B cell (primary cell): ENCODE measurements at regions not wholly inside any gene's neighbourhood (a gene's known extent, or its start where the extent isn't known, plus 50 kb on each side); places are given as distances from the start of the nearest gene placed in this dataset.

Source experiments
- ATAC-seq: fragments of 200-7000 bp; cut with Tn5 transposase; one replicate; pipeline ENCODE4 v1.10.0; 2021; ENCODE audit warnings: low read depth, mild to moderate bottlenecking, moderate number of reproducible peaks, moderate library complexity
- CTCF ChIA-PET: fragments of 350-600 bp; sonication (Branson Sonifier 250); formaldehyde crosslinking; loops from one replicate; lab custom pipeline; 2021; ENCODE audit warnings: antibody characterized with exemption, inconsistent platforms; lab: Charles Lee
- POLR2A ChIA-PET: fragments of 350-600 bp; sonication (Branson Sonifier 250); formaldehyde crosslinking; loops from one replicate; lab custom pipeline; 2021; ENCODE audit warnings: antibody characterized with exemption; lab: Charles Lee
- DNase-seq: peaks from one replicate; pipeline ENCODE4 v3.0.0; 2013
- H2AFZ ChIP-seq: 2 replicates; pipeline ENCODE4 v1.6.1; 2012; ENCODE audit warnings: mild to moderate bottlenecking, low read depth, low read length; ENCODE audit not compliant: insufficient read depth, poor library complexity, severe bottlenecking
- H3K27ac ChIP-seq, 2 donors: 1 replicate in 1 of 2; 2 replicates in 1 of 2; pipeline ENCODE4 v1.5.1; 2012 to 2013; ENCODE audit warnings: low read length in 2 of 2, mild to moderate bottlenecking in 2 of 2, moderate library complexity in 1 of 2
- H3K27me3 ChIP-seq, 4 experiments: fragments of 200-600 bp in 1 of 4; sonication (generic) in 1 of 4; replicated peaks in 1 of 4; 1 replicate in 2 of 4; 2 replicates in 2 of 4; pipeline versions ENCODE4 v1.6.1 to v1.7.0; 2013 to 2016; ENCODE audit warnings: low read length in 3 of 4, mild to moderate bottlenecking in 2 of 4, mixed read lengths in 1 of 4, moderate library complexity in 1 of 4; ENCODE audit not compliant: insufficient read depth in 4 of 4, control insufficient read depth in 3 of 4; ENCODE audit errors: control extremely low read depth in 1 of 4
- H3K36me3 ChIP-seq, 2 experiments: replicated peaks in 1 of 2; 1 replicate in 1 of 2; 2 replicates in 1 of 2; pipeline versions ENCODE4 v1.6.1 to v1.7.1; 2013; ENCODE audit warnings: low read length in 1 of 2; ENCODE audit not compliant: insufficient read depth in 2 of 2, control insufficient read depth in 1 of 2; ENCODE audit errors: control extremely low read depth in 1 of 2, extremely low read depth in 1 of 2
- H3K4me1 ChIP-seq, 2 donors: fragments of 200-600 bp in 1 of 2; sonication (generic) in 1 of 2; 1 replicate in 1 of 2; 2 replicates in 1 of 2; pipeline versions ENCODE4 v1.5.1 to v1.6.1; 2013 to 2017; ENCODE audit warnings: low read length in 2 of 2; ENCODE audit not compliant: control insufficient read depth in 2 of 2, insufficient read depth in 2 of 2
- H3K4me2 ChIP-seq: replicated peaks from 2 replicates; pipeline ENCODE3; 2012; ENCODE audit warnings: mild to moderate bottlenecking, low read depth, low read length; ENCODE audit not compliant: poor library complexity, severe bottlenecking
- H3K4me3 ChIP-seq, 5 experiments: fragments of 200-600 bp in 1 of 5; sonication (generic) in 1 of 5; 1 replicate in 3 of 5; 2 replicates in 2 of 5; pipeline versions ENCODE4 v1.5.1 to v1.7.0; 2011 to 2016; ENCODE audit warnings: low read length in 4 of 5, mild to moderate bottlenecking in 4 of 5, low read depth in 2 of 5, control low read depth in 1 of 5, moderate library complexity in 1 of 5; ENCODE audit not compliant: insufficient read depth in 1 of 5; ENCODE audit errors: control extremely low read depth in 1 of 5, extremely low read depth in 1 of 5
- H3K79me2 ChIP-seq: fragments of 200-600 bp; sonication (generic); one replicate; pipeline ENCODE4 v1.6.0; 2016; ENCODE audit warnings: low read length; ENCODE audit not compliant: control insufficient read depth, insufficient read depth
- H3K9ac ChIP-seq: fragments of 200-600 bp; sonication (generic); 2 replicates; pipeline ENCODE4 v1.6.1; 2017; ENCODE audit warnings: mild to moderate bottlenecking, low read length, moderate library complexity
- H3K9me3 ChIP-seq, 3 donors: one replicate each; pipeline versions ENCODE4 v1.6.1 to v1.7.1; 2013; ENCODE audit warnings: low read length in 2 of 3; ENCODE audit not compliant: control insufficient read depth in 2 of 3, insufficient read depth in 1 of 3; ENCODE audit errors: control extremely low read depth in 1 of 3
- H4K20me1 ChIP-seq: 2 replicates; pipeline ENCODE4 v1.6.0; 2012; ENCODE audit warnings: mild to moderate bottlenecking, low read length; ENCODE audit not compliant: insufficient read depth, control insufficient read depth, poor library complexity, severe bottlenecking
- H3K27ac Mint-ChIP-seq: one replicate; pipeline ENCODE4 v1.8.0; 2021; ENCODE audit warnings: mixed read lengths
- H3K27me3 Mint-ChIP-seq: one replicate; pipeline ENCODE4 v1.8.0; 2021; ENCODE audit warnings: mixed read lengths
- H3K4me1 Mint-ChIP-seq: one replicate; pipeline ENCODE4 v1.8.0; 2021; ENCODE audit warnings: mixed read lengths
- H3K4me3 Mint-ChIP-seq: one replicate; pipeline ENCODE4 v1.8.0; 2021; ENCODE audit warnings: mixed read lengths
- H3K9me3 Mint-ChIP-seq: one replicate; pipeline ENCODE4 v1.8.0; 2022; ENCODE audit warnings: mixed read lengths; ENCODE audit not compliant: insufficient read depth
- EZH2 ChIP-seq: IDR thresholded peaks from 2 replicates; pipeline ENCODE4 v1.6.1; 2012; ENCODE audit warnings: borderline replicate concordance, low read depth, mild to moderate bottlenecking, moderate library complexity, low read length; ENCODE audit not compliant: insufficient read depth, poor library complexity, severe bottlenecking
- WGBS: methylation state at CpG from one replicate; pipeline ENCODE4 v1.1.5; 2013; ENCODE audit warnings: missing lambda C conversion rate; ENCODE audit not compliant: insufficient coverage; 5-methylcytosine and 5-hydroxymethylcytosine counted together
- intact Hi-C: fragments of 100-400 bp; cut with micrococcal nuclease; formaldehyde crosslinking; loops from one replicate; pipeline ENCODE4 v1.10.0; 2022
- TF ChIP-seq, protein P1 (sequence below): fragments of 200-600 bp; IDR thresholded peaks from one replicate; pipeline ENCODE4 v1.8.0; 2022; ENCODE audit warnings: antibody characterized with exemption, mild to moderate bottlenecking

DNA sequence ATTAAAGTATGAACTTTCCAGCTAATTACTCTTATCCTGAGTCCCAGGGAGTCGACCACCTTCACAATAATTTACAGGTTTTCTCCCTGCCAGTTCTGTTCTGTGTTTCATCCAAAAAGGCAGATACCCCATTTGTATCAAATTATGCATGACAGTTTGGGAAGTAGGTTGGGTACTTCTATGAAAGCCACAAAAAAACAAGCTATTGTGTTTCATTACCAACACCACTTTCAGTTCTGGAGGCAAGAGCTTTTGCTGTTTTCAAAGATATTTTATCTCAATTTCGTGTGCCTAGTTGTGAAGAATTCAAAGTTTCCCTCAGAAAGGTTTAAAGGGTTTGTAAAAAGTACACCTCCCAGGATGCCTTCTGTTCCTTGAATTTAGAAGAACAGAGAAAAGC is 557.4 kb downstream of the FLRT2 start:
- Mint-ChIP-seq H3K4me1 (peaks cover 11% of the 10 kb centered on the region), H3K9me3 (peaks cover 4% of the 10 kb centered on the region), H3K27ac (no peak overlapping the region), H3K4me3 (no peak overlapping the region), H3K27me3 (no peaks in the 10 kb centered on the region)
- no peak overlapping the region for H3K27ac ChIP-seq
- DNase-seq (no peak), ATAC-seq (no peak)
- no peak overlapping the region for H3K4me2 ChIP-seq
- H3K27me3 ChIP-seq: no peaks in the 10 kb centered on the region
- TF ChIP-seq, protein P1, sequence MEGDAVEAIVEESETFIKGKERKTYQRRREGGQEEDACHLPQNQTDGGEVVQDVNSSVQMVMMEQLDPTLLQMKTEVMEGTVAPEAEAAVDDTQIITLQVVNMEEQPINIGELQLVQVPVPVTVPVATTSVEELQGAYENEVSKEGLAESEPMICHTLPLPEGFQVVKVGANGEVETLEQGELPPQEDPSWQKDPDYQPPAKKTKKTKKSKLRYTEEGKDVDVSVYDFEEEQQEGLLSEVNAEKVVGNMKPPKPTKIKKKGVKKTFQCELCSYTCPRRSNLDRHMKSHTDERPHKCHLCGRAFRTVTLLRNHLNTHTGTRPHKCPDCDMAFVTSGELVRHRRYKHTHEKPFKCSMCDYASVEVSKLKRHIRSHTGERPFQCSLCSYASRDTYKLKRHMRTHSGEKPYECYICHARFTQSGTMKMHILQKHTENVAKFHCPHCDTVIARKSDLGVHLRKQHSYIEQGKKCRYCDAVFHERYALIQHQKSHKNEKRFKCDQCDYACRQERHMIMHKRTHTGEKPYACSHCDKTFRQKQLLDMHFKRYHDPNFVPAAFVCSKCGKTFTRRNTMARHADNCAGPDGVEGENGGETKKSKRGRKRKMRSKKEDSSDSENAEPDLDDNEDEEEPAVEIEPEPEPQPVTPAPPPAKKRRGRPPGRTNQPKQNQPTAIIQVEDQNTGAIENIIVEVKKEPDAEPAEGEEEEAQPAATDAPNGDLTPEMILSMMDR: no peak
- no peak for TF ChIP-seq EZH2
- H3K36me3 ChIP-seq: no peaks in the 10 kb centered on the region
- ChIA-PET CTCF (no interaction called here), POLR2A (no interaction called here)
- H4K20me1 ChIP-seq: no peaks in the 10 kb centered on the region
- intact Hi-C loops: no loop called here
- peaks cover 0 to 2% (median 0%) of the 10 kb centered on the region in 3 donors for H3K9me3 ChIP-seq
- H2AFZ ChIP-seq: no peak overlapping the region
- no peaks in the 10 kb centered on the region for H3K79me2 ChIP-seq
- no CpG with 5 or more reads among the region's 2 CpGs for WGBS
- H3K4me1 ChIP-seq: peaks cover 5 to 16% of the 10 kb centered on the region in 2 donors
- H3K4me3 ChIP-seq: no peak overlapping the region
- H3K9ac ChIP-seq: no peak overlapping the region

DNA sequence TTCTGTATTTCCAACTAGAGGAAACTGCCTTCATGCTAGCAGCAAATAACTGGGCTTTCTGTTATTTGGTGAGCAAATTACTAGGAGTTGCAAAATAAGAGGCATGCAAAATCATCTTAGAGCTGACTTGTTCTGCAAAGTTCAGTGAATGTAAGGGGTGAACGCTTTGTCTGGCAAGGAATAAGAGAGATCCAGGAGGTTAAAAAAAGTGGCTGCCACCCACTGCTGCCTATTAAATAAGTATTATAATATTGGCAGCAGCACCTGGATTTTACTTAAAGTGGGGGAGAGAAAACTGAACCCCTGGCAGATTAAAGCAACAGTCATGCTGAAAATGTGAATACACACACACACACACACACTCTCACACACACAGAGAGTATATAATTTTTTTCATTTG is 557.0 kb downstream of the FLRT2 start:
- ATAC-seq (no peak), DNase-seq (no peak)
- Histone ChIP-seq H3K27ac (no peak overlapping the region), H3K27me3 (no peaks in the 10 kb centered on the region), H3K9ac (no peak overlapping the region), H3K79me2 (no peaks in the 10 kb centered on the region), H3K4me1 (peaks cover 5 to 16% of the 10 kb centered on the region in 2 donors), H3K4me3 (no peak overlapping the region), H3K36me3 (no peaks in the 10 kb centered on the region), H4K20me1 (no peaks in the 10 kb centered on the region), H3K4me2 (no peak overlapping the region), H2AFZ (no peak overlapping the region), H3K9me3 (peaks cover 0 to 3% (median 0%) of the 10 kb centered on the region in 3 donors)
- intact Hi-C loops: no loop called here
- peaks cover 8% of the 10 kb centered on the region for H3K9me3 Mint-ChIP-seq
- ChIA-PET CTCF (no interaction called here), POLR2A (no interaction called here)
- H3K4me3 Mint-ChIP-seq: no peak overlapping the region
- peaks cover 11% of the 10 kb centered on the region for H3K4me1 Mint-ChIP-seq
- no peak overlapping the region for H3K27ac Mint-ChIP-seq
- H3K27me3 Mint-ChIP-seq: no peaks in the 10 kb centered on the region
- WGBS: no CpG with 5 or more reads among the region's 1 CpG
- TF ChIP-seq, protein P1: no peak
- TF ChIP-seq EZH2: no peak
